Spleen (tissue), 11 donors: ENCODE measurements at regions not wholly inside any gene's neighbourhood (a gene's known extent, or its start where the extent isn't known, plus 50 kb on each side); places are given as distances from the start of the nearest gene placed in this dataset.

Experiments
- DNase-seq: peaks from one replicate; pipeline ENCODE4 v3.0.0-alpha.2; 2020
- H3K27ac ChIP-seq, 8 donors: fragments of 200-600 bp; sonication (generic) in 7 of 8; 1 replicate in 4 of 8; 2 replicates in 4 of 8; pipeline versions ENCODE4 v1.5.0 to v1.8.0; 2016 to 2021; ENCODE audit warnings: inconsistent platforms in 4 of 8, mild to moderate bottlenecking in 4 of 8, moderate library complexity in 1 of 8
- H3K27me3 ChIP-seq, 7 donors: fragments of 200-600 bp; sonication (generic) in 6 of 7; replicated peaks in 1 of 7; 1 replicate in 4 of 7; 2 replicates in 3 of 7; pipeline versions ENCODE4 v1.5.0 to v1.8.0; 2016 to 2021; ENCODE audit warnings: inconsistent platforms in 3 of 7, mild to moderate bottlenecking in 1 of 7
- H3K36me3 ChIP-seq, 6 donors: fragments of 200-600 bp; sonication (generic) in 5 of 6; 1 replicate in 4 of 6; 2 replicates in 2 of 6; pipeline versions ENCODE4 v1.5.0 to v1.8.0; 2016 to 2021; ENCODE audit warnings: inconsistent platforms in 2 of 6
- H3K4me1 ChIP-seq, 6 donors: fragments of 200-600 bp; sonication (generic) in 5 of 6; 1 replicate in 3 of 6; 2 replicates in 3 of 6; pipeline versions ENCODE4 v1.5.0 to v1.8.0; 2016 to 2021; ENCODE audit warnings: inconsistent platforms in 3 of 6
- H3K4me3 ChIP-seq, 8 donors: fragments of 200-600 bp; sonication (generic) in 7 of 8; 1 replicate in 4 of 8; 2 replicates in 4 of 8; pipeline versions ENCODE4 v1.5.0 to v1.8.0; 2016 to 2021; ENCODE audit warnings: inconsistent platforms in 4 of 8, mild to moderate bottlenecking in 4 of 8, moderate library complexity in 2 of 8
- H3K9me3 ChIP-seq, 8 donors: fragments of 200-600 bp; sonication (generic) in 7 of 8; 1 replicate in 4 of 8; 2 replicates in 4 of 8; pipeline versions ENCODE4 v1.5.0 to v1.8.0; 2016 to 2021; ENCODE audit warnings: inconsistent platforms in 4 of 8
- POLR2A ChIP-seq, 3 donors: fragments of 450-650 bp; IDR thresholded peaks; one replicate each; pipeline ENCODE4 v1.5.1; 2017; ENCODE audit warnings: antibody characterized with exemption in 3 of 3, mild to moderate bottlenecking in 1 of 3
- POLR2AphosphoS5 ChIP-seq, 3 donors: sonication (generic); formaldehyde crosslinking; IDR thresholded peaks; one replicate each; pipeline ENCODE4 v1.5.1; 2017; ENCODE audit warnings: antibody characterized with exemption in 3 of 3
- WGBS, 5 donors: extraction: QIAGEN DNeasy Blood & Tissue Kit in 3 of 5; methylation state at CpG; one replicate each; pipeline versions ENCODE4 v1.1.5 to v1.1.7; 2013 to 2018; 5-methylcytosine and 5-hydroxymethylcytosine counted together
- intact Hi-C: fragments of 100-400 bp; cut with DNase I; formaldehyde crosslinking; loops from one replicate; pipeline ENCODE4 v1.15.0; 2023; ENCODE audit warnings: low total_unique reads
- TF ChIP-seq, protein P1 (sequence below), 11 experiments: fragments of 200-600 bp in 7 of 11; fragments of 450-650 bp in 4 of 11; sonication (generic) in 4 of 11; IDR thresholded peaks in 8 of 11; conservative IDR thresholded peaks in 3 of 11; 1 replicate in 7 of 11; 2 replicates in 4 of 11; pipeline versions ENCODE4 v1.4.0 to v1.8.0; 2016 to 2021; ENCODE audit warnings: antibody characterized with exemption in 11 of 11, inconsistent platforms in 4 of 11, mild to moderate bottlenecking in 1 of 11
- donor health status: healthy with polysubstance abuse.
- donor health status: DM: no; HTN: no; CAD: no; lungs with moderate emphysema.
- donor health status: DM: no; HTN: no; CAD: no.
- donor health status: Bipolar disorder and iron deficiency.
- donor health status: healthy.
- donor health status: DM: no; HTN: no; CAD: no.
- donor health status: DM: yes; HTN: yes; CAD: no.

DNA sequence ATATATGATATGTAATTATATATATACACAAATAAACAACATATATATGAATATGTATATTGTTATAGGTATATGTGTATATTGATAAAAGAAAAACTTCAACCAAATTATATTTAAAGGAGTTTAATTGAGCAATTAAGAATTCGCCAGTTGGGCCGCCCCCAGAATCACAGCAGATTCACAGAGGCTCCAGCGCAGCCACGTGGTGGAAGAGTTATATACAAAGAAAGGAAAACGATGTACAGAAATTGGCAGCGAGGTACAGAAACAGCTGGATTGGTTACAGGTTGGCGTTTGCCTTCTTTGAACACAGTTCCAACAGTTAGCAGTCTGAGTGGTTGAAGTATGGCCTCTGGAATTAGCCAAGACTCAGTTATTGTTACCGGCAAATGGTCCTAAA lies 137.3 kb upstream of the SLC24A5 start:
- no peaks in the 10 kb centered on the region for H3K27me3 ChIP-seq
- H3K4me1 ChIP-seq = peaks cover 0 to 10% (median 0%) of the 10 kb centered on the region in 6 donors
- intact Hi-C loops = loop anchor here (10.0 kb wide), 2 partner anchors 269 to 509 kb away; partner anchors contain the start of gene SEMA6D
- no peak overlapping the region for H3K27ac ChIP-seq
- WGBS, 5 donors = 77 to 85% (median 83%) methylated on average over 8 of the region's 8 CpGs
- H3K36me3 ChIP-seq = no peaks in the 10 kb centered on the region
- H3K9me3 ChIP-seq = no peaks in the 10 kb centered on the region
- TF ChIP-seq POLR2A (IDR thresholded peaks at IDR 0.05) = no peak
- TF ChIP-seq POLR2AphosphoS5 (IDR thresholded peaks at IDR 0.05) = no peak
- TF ChIP-seq, protein P1, sequence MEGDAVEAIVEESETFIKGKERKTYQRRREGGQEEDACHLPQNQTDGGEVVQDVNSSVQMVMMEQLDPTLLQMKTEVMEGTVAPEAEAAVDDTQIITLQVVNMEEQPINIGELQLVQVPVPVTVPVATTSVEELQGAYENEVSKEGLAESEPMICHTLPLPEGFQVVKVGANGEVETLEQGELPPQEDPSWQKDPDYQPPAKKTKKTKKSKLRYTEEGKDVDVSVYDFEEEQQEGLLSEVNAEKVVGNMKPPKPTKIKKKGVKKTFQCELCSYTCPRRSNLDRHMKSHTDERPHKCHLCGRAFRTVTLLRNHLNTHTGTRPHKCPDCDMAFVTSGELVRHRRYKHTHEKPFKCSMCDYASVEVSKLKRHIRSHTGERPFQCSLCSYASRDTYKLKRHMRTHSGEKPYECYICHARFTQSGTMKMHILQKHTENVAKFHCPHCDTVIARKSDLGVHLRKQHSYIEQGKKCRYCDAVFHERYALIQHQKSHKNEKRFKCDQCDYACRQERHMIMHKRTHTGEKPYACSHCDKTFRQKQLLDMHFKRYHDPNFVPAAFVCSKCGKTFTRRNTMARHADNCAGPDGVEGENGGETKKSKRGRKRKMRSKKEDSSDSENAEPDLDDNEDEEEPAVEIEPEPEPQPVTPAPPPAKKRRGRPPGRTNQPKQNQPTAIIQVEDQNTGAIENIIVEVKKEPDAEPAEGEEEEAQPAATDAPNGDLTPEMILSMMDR (IDR thresholded peaks at IDR 0.05 in 8 of 11, conservative IDR thresholded peaks at IDR 0.05 in 3 of 11) = no peak
- no peak overlapping the region for H3K4me3 ChIP-seq
- DNase-seq = no peak

DNA sequence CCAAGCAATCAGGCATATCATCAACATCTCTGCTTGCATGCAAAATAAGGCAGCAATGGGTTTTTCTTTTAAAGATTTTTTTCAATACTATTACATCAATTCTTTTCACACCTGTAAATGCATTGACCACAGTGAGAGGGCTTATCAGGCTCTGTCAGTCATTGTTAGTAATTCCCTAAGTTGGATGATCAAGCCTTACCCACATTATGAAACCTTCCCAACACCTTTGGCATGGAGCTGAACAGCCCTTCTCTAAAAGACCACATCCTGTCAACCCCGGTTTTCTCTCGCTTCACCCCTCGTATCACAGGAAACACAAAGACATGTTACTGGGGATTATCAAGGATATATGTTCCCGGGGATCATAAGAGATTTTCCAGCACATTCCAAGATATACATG lies 135.2 kb upstream of the SLC24A5 start:
- H3K36me3 ChIP-seq = no peaks in the 10 kb centered on the region
- no peak overlapping the region for H3K4me3 ChIP-seq
- DNase-seq = no peak
- no peaks in the 10 kb centered on the region for H3K27me3 ChIP-seq
- peaks cover 0 to 10% (median 0%) of the 10 kb centered on the region in 6 donors for H3K4me1 ChIP-seq
- TF ChIP-seq POLR2A (IDR thresholded peaks at IDR 0.05) (no peak), POLR2AphosphoS5 (IDR thresholded peaks at IDR 0.05) (no peak)
- TF ChIP-seq, protein P1 (IDR thresholded peaks at IDR 0.05 in 8 of 11, conservative IDR thresholded peaks at IDR 0.05 in 3 of 11) = no peak
- 14 to 45% (median 32%) methylated on average over 4 of the region's 4 CpGs for WGBS, 5 donors
- intact Hi-C loops = loop anchor here (10.0 kb wide), 2 partner anchors 271 to 511 kb away; partner anchors contain the start of gene SEMA6D
- H3K27ac ChIP-seq = no peak overlapping the region
- no peaks in the 10 kb centered on the region for H3K9me3 ChIP-seq

DNA sequence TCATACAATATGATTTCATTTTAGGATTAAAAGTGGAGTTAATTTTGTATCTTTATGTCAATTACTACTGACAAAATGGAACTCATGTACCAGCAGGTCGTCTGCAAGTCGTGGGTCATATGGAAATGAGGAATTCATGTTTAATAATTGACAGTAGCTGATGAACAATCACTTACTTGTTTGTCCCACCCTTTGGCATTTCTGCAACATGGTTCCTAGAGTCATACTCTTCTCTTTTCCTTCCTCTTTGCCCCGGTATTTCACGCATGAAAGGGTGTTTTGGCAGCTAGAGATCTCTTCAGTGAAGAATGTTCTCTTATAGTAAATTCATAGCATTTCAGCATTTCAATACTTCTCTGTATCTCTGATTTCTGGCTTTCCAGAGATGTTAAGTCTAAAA lies 133.3 kb upstream of the SLC24A5 start:
- Histone ChIP-seq H3K36me3 (no peaks in the 10 kb centered on the region), H3K9me3 (no peaks in the 10 kb centered on the region), H3K27me3 (no peaks in the 10 kb centered on the region), H3K27ac (no peak overlapping the region), H3K4me3 (no peak overlapping the region), H3K4me1 (peaks cover 0 to 10% (median 0%) of the 10 kb centered on the region in 6 donors)
- intact Hi-C loops = loop anchor here (10.0 kb wide), 2 partner anchors 273 to 513 kb away; partner anchors contain the start of gene SEMA6D
- TF ChIP-seq POLR2AphosphoS5 (IDR thresholded peaks at IDR 0.05) (no peak), POLR2A (IDR thresholded peaks at IDR 0.05) (no peak)
- TF ChIP-seq, protein P1 (IDR thresholded peaks at IDR 0.05 in 8 of 11, conservative IDR thresholded peaks at IDR 0.05 in 3 of 11) = no peak
- 30 to 48% (median 47%) methylated on average over 4 of the region's 4 CpGs for WGBS, 5 donors
- DNase-seq = no peak

DNA sequence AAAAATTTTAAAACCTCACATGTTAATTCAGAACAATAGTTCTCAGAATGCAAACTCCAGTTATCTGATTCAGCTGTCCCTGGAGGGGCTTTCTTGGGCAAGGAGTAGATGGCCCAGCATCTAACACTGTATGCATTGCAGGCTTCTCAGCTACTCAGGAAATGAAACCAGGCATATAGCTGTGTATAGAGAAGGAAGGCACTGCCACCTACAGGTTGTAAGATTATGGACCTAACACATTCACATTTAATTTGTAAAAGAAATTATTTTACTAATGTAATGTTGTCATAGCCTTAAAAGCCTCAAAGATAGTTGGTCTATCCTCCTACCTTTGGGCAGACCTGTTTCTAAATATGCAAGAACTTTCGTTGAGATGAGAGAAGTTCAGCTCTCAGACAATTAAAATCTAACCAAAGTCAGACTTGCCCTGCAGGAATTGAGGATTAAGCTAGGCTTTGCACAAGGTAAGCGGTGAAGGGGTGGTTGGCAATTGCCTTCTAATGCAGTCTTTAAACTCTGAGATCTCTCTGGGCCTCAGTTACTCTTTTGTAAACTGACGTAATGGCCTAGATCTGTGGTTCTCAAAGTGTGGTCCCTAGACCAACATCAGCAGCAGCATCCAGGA lies 132.8 kb upstream of the SLC24A5 start:
- TF ChIP-seq, protein P1 (IDR thresholded peaks at IDR 0.05 in 8 of 11, conservative IDR thresholded peaks at IDR 0.05 in 3 of 11) = peak; percentile 19 to 67 (median 49)
- TF ChIP-seq POLR2A (IDR thresholded peaks at IDR 0.05) = no peak
- no peak for TF ChIP-seq POLR2AphosphoS5 (IDR thresholded peaks at IDR 0.05)
- intact Hi-C loops = loop anchor here (2.0 to 10.0 kb wide), 3 partner anchors 273 to 793 kb away; partner anchors contain the start of gene SEMA6D
- H3K36me3 ChIP-seq = no peaks in the 10 kb centered on the region
- H3K4me3 ChIP-seq = no peak overlapping the region
- DNase-seq = no peak
- 55 to 65% (median 61%) methylated on average over 3 of the region's 3 CpGs for WGBS, 5 donors
- no peaks in the 10 kb centered on the region for H3K9me3 ChIP-seq
- no peak overlapping the region for H3K27ac ChIP-seq
- H3K27me3 ChIP-seq = no peaks in the 10 kb centered on the region
- peaks cover 0 to 10% (median 0%) of the 10 kb centered on the region in 6 donors for H3K4me1 ChIP-seq
